ENCODE measurements at regions not wholly inside any gene's neighbourhood (a gene's known extent, or its start where the extent isn't known, plus 50 kb on each side); places are given as distances from the start of the nearest gene placed in this dataset.
"Not testable (repeated sequence)": the region's sequence is repeated elsewhere in the genome, so short reads cannot be mapped to it uniquely, and the experiment has no call there.

GRCh38 chr7:142511801-142512200, 237.5 kb upstream of the PRSS1 start:
- no peak for DNase-seq (ENCODE audit: low read depth, low spot score)
- no peak overlapping the region for H3K27ac ChIP-seq

GRCh38 chr7:142511374-142511773, 237.9 kb upstream of the PRSS1 start:
- DNase-seq (ENCODE audit: low read depth, low spot score): no peak
- H3K27ac ChIP-seq: no peak overlapping the region

GRCh38 chr7:142509235-142509634, 240.0 kb upstream of the PRSS1 start:
- not testable (repeated sequence) for H3K27ac ChIP-seq; DNase-seq (ENCODE audit: low read depth, low spot score)

GRCh38 chr7:142508251-142508650, 241.0 kb upstream of the PRSS1 start:
- peak; percentile 90 for DNase-seq (ENCODE audit: low read depth, low spot score)
- H3K27ac ChIP-seq: peak overlapping the region; percentile 64

GRCh38 chr7:142507799-142508198, 241.5 kb upstream of the PRSS1 start:
- no peak for DNase-seq (ENCODE audit: low read depth, low spot score)
- H3K27ac ChIP-seq: peak overlapping the region; percentile 64

GRCh38 chr7:142507066-142507465, 242.2 kb upstream of the PRSS1 start:
- DNase-seq (ENCODE audit: low read depth, low spot score); H3K27ac ChIP-seq: not testable (repeated sequence)

GRCh38 chr7:142506601-142507000, 242.7 kb upstream of the PRSS1 start:
- no peak overlapping the region for H3K27ac ChIP-seq
- no peak for DNase-seq (ENCODE audit: low read depth, low spot score)

- DNase-seq (ENCODE audit: low read depth, low spot score); H3K27ac ChIP-seq: not testable (repeated sequence)
Measured at GRCh38 chr7:142503949-142504348, 245.3 kb upstream of the PRSS1 start.

GRCh38 chr7:142503036-142503435, 245.2 kb upstream of the PRSS58 start:
- no peak for DNase-seq (ENCODE audit: low read depth, low spot score)
- no peak overlapping the region for H3K27ac ChIP-seq

- no peak for DNase-seq (ENCODE audit: low read depth, low spot score)
- no peak overlapping the region for H3K27ac ChIP-seq
Measured at GRCh38 chr7:142501434-142501833, 243.6 kb upstream of the PRSS58 start.

- no peak overlapping the region for H3K27ac ChIP-seq
- no peak for DNase-seq (ENCODE audit: low read depth, low spot score)
Measured at GRCh38 chr7:142500366-142500765, 242.5 kb upstream of the PRSS58 start.

- no peak overlapping the region for H3K27ac ChIP-seq
- DNase-seq (ENCODE audit: low read depth, low spot score): no peak
Measured at GRCh38 chr7:142499635-142500034, 241.8 kb upstream of the PRSS58 start.

GRCh38 chr7:142498364-142498763, 240.5 kb upstream of the PRSS58 start:
- peak; percentile 36 for DNase-seq (ENCODE audit: low read depth, low spot score)

GRCh38 chr7:142496545-142496991, 238.7 kb upstream of the PRSS58 start:
- no peak for DNase-seq (ENCODE audit: low read depth, low spot score)
- no peak overlapping the region for H3K27ac ChIP-seq

More at GRCh38 chr7:142498364-142498763, 240.5 kb upstream of the PRSS58 start:
- H3K27ac ChIP-seq: peak overlapping the region; percentile 11

GRCh38 chr7:142495879-142496278, 238.0 kb upstream of the PRSS58 start:
- not testable (repeated sequence) for H3K27ac ChIP-seq; DNase-seq (ENCODE audit: low read depth, low spot score)

GRCh38 chr7:142495301-142495700, 237.4 kb upstream of the PRSS58 start:
- not testable (repeated sequence) for DNase-seq (ENCODE audit: low read depth, low spot score)

GRCh38 chr7:142494021-142494420, 236.2 kb upstream of the PRSS58 start:
- DNase-seq (ENCODE audit: low read depth, low spot score): no peak
- no peak overlapping the region for H3K27ac ChIP-seq

More at GRCh38 chr7:142495301-142495700, 237.4 kb upstream of the PRSS58 start:
- not testable (repeated sequence) for H3K27ac ChIP-seq

GRCh38 chr7:142488842-142489241, 231.0 kb upstream of the PRSS58 start:
- H3K27ac ChIP-seq: no peak overlapping the region
- peak; percentile 41 for DNase-seq (ENCODE audit: low read depth, low spot score)

GRCh38 chr7:142488036-142488633, 230.3 kb upstream of the PRSS58 start:
- H3K27ac ChIP-seq: no peak overlapping the region
- DNase-seq (ENCODE audit: low read depth, low spot score): no peak

GRCh38 chr7:142487565-142487964, 229.7 kb upstream of the PRSS58 start:
- H3K27ac ChIP-seq; DNase-seq (ENCODE audit: low read depth, low spot score): not testable (repeated sequence)

GRCh38 chr7:142487124-142487523, 229.3 kb upstream of the PRSS58 start:
- no peak overlapping the region for H3K27ac ChIP-seq
- DNase-seq (ENCODE audit: low read depth, low spot score): no peak

- no peak overlapping the region for H3K27ac ChIP-seq
- DNase-seq (ENCODE audit: low read depth, low spot score): no peak
Measured at GRCh38 chr7:142485617-142486226, 227.9 kb upstream of the PRSS58 start.

Data from epithelial cell of prostate (primary cell).